ENCODE measurements at regions not wholly inside any gene's neighbourhood (a gene's known extent, or its start where the extent isn't known, plus 50 kb on each side); places are given as distances from the start of the nearest gene placed in this dataset.

GRCh38 chr5:108524564-108524963 is 142.7 kb upstream of the FBXL17 start:
- no peak for TF ChIP-seq GABPA (IDR thresholded peaks at IDR 0.05; ENCODE audit: low read depth)
- TF ChIP-seq, protein P1, sequence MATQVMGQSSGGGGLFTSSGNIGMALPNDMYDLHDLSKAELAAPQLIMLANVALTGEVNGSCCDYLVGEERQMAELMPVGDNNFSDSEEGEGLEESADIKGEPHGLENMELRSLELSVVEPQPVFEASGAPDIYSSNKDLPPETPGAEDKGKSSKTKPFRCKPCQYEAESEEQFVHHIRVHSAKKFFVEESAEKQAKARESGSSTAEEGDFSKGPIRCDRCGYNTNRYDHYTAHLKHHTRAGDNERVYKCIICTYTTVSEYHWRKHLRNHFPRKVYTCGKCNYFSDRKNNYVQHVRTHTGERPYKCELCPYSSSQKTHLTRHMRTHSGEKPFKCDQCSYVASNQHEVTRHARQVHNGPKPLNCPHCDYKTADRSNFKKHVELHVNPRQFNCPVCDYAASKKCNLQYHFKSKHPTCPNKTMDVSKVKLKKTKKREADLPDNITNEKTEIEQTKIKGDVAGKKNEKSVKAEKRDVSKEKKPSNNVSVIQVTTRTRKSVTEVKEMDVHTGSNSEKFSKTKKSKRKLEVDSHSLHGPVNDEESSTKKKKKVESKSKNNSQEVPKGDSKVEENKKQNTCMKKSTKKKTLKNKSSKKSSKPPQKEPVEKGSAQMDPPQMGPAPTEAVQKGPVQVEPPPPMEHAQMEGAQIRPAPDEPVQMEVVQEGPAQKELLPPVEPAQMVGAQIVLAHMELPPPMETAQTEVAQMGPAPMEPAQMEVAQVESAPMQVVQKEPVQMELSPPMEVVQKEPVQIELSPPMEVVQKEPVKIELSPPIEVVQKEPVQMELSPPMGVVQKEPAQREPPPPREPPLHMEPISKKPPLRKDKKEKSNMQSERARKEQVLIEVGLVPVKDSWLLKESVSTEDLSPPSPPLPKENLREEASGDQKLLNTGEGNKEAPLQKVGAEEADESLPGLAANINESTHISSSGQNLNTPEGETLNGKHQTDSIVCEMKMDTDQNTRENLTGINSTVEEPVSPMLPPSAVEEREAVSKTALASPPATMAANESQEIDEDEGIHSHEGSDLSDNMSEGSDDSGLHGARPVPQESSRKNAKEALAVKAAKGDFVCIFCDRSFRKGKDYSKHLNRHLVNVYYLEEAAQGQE (IDR thresholded peaks at IDR 0.05; ENCODE audit: insufficient replicate concordance, low read depth): no peak
- no peak for TF ChIP-seq SPI1 (IDR thresholded peaks at IDR 0.05; ENCODE audit: borderline replicate concordance, low read depth)
- TF ChIP-seq CTCF (IDR thresholded peaks at IDR 0.05; ENCODE audit: insufficient read depth, low read length): no peak
- TF ChIP-seq POLR2AphosphoS5 (IDR thresholded peaks at IDR 0.05; ENCODE audit: low read depth): no peak
- Histone ChIP-seq H3K4me3 (replicated peaks; ENCODE audit: insufficient read depth, low read length) (no peak overlapping the region), H3K27ac (replicated peaks) (no peak overlapping the region), H3K27me3 (ENCODE audit: insufficient read depth, poor library complexity, severe bottlenecking) (no peaks in the 10 kb centered on the region)
- no peak for DNase-seq (ENCODE audit: low read depth in 1 of 2, low spot score in 1 of 2)

- TF ChIP-seq POLR2AphosphoS5 (IDR thresholded peaks at IDR 0.05; ENCODE audit: low read depth) (no peak), SPI1 (IDR thresholded peaks at IDR 0.05; ENCODE audit: borderline replicate concordance, low read depth) (no peak), GABPA (IDR thresholded peaks at IDR 0.05; ENCODE audit: low read depth) (no peak), CTCF (IDR thresholded peaks at IDR 0.05; ENCODE audit: insufficient read depth, low read length) (no peak)
- TF ChIP-seq, protein P1 (IDR thresholded peaks at IDR 0.05; ENCODE audit: insufficient replicate concordance, low read depth): no peak
- no peak overlapping the region for H3K4me3 ChIP-seq (replicated peaks; ENCODE audit: insufficient read depth, low read length)
- H3K27me3 ChIP-seq (ENCODE audit: insufficient read depth, poor library complexity, severe bottlenecking): no peaks in the 10 kb centered on the region
- H3K27ac ChIP-seq (replicated peaks): no peak overlapping the region
- no peak for DNase-seq (ENCODE audit: low read depth in 1 of 2, low spot score in 1 of 2)
Measured at GRCh38 chr5:108523360-108523759, 141.5 kb upstream of the FBXL17 start.

GRCh38 chr5:108521841-108522506 is 140.1 kb upstream of the FBXL17 start:
- no peak for TF ChIP-seq GABPA (IDR thresholded peaks at IDR 0.05; ENCODE audit: low read depth)
- TF ChIP-seq, protein P1 (IDR thresholded peaks at IDR 0.05; ENCODE audit: insufficient replicate concordance, low read depth): no peak
- no peak for TF ChIP-seq POLR2AphosphoS5 (IDR thresholded peaks at IDR 0.05; ENCODE audit: low read depth)
- TF ChIP-seq SPI1 (IDR thresholded peaks at IDR 0.05; ENCODE audit: borderline replicate concordance, low read depth): no peak
- TF ChIP-seq CTCF (IDR thresholded peaks at IDR 0.05; ENCODE audit: insufficient read depth, low read length): no peak
- no peak overlapping the region for H3K27ac ChIP-seq (replicated peaks)
- H3K27me3 ChIP-seq (ENCODE audit: insufficient read depth, poor library complexity, severe bottlenecking): no peaks in the 10 kb centered on the region
- H3K4me3 ChIP-seq (replicated peaks; ENCODE audit: insufficient read depth, low read length): no peak overlapping the region
- peak in 1 of 2 experiments; percentile 3 for DNase-seq (ENCODE audit: low read depth in 1 of 2, low spot score in 1 of 2)

All from HL-60 (cell line).